HK-2 (cell line): ENCODE measurements at regions not wholly inside any gene's neighbourhood (a gene's known extent, or its start where the extent isn't known, plus 50 kb on each side); places are given as distances from the start of the nearest gene placed in this dataset.
A peak's percentile ranks its signal among the peaks of the same experiment; 100 is the strongest.

Experiments
- DNase-seq: peaks from one replicate; pipeline ENCODE4 v3.0.0-alpha.2; 2018; ENCODE audit not compliant: unreplicated experiment

- no peak for DNase-seq
Observed at GRCh38 chr2:172153156-172153555, 50.5 kb upstream of the DLX2 start.

GRCh38 chr2:172153757-172154156 is 51.1 kb upstream of the DLX2 start:
- DNase-seq, result no peak

- DNase-seq, result no peak
Observed at GRCh38 chr2:172155752-172156151, 53.1 kb upstream of the DLX2 start.

GRCh38 chr2:172160839-172161238 is 58.1 kb upstream of the DLX2 start:
- no peak for DNase-seq

GRCh38 chr2:172162225-172162733 is 59.6 kb upstream of the DLX2 start:
- no peak for DNase-seq

- DNase-seq, result no peak
Observed at GRCh38 chr2:172162739-172163336, 60.1 kb upstream of the DLX2 start.

- no peak for DNase-seq
Observed at GRCh38 chr2:172168917-172169346, 66.2 kb upstream of the DLX2 start.

- no peak for DNase-seq
Observed at GRCh38 chr2:172169611-172170010, 66.9 kb upstream of the DLX2 start.

GRCh38 chr2:172172513-172173173 is 69.9 kb upstream of the DLX2 start:
- DNase-seq, result peak; percentile 70

- no peak for DNase-seq
Observed at GRCh38 chr2:172173174-172173706, 70.5 kb upstream of the DLX2 start.

GRCh38 chr2:172177581-172177980 is 74.9 kb upstream of the DLX2 start:
- no peak for DNase-seq

GRCh38 chr2:172177996-172178395 is 75.3 kb upstream of the DLX2 start:
- DNase-seq, result no peak

- peak; percentile 46 for DNase-seq
Observed at GRCh38 chr2:172179045-172179701, 76.5 kb upstream of the DLX2 start.

- DNase-seq, result no peak
Observed at GRCh38 chr2:172181840-172182239, 79.1 kb upstream of the DLX2 start.

- no peak for DNase-seq
Observed at GRCh38 chr2:172182624-172183023, 79.9 kb upstream of the DLX2 start.

- DNase-seq, result no peak
Observed at GRCh38 chr2:172193331-172194089, 90.8 kb upstream of the DLX2 start.

GRCh38 chr2:172195836-172196376 is 93.2 kb upstream of the DLX2 start:
- no peak for DNase-seq

GRCh38 chr2:172196768-172197431 is 94.2 kb upstream of the DLX2 start:
- no peak for DNase-seq

GRCh38 chr2:172198361-172198760 is 95.7 kb upstream of the DLX2 start:
- no peak for DNase-seq

GRCh38 chr2:172198908-172199307 is 96.2 kb upstream of the DLX2 start:
- DNase-seq, result no peak

- no peak for DNase-seq
Observed at GRCh38 chr2:172200495-172201085, 97.9 kb upstream of the DLX2 start.
